Endothelial cell of umbilical vein (primary cell): ENCODE measurements at regions not wholly inside any gene's neighbourhood (a gene's known extent, or its start where the extent isn't known, plus 50 kb on each side); places are given as distances from the start of the nearest gene placed in this dataset.
A peak's percentile ranks its signal among the peaks of the same experiment; 100 is the strongest.

ENCODE experiments used
- BruUV-seq: library from RNA; stranded (reverse); fragments of 400-500 nt; replicated peaks from 2 replicates; lab custom pipeline; 2021; lab: Mats Ljungman, UMichigan
- CTCF ChIA-PET: fragments of 300-600, 350-600 bp; sonication (Branson Sonifier 250); formaldehyde crosslinking; loops from one replicate; lab custom pipeline; 2021; ENCODE audit warnings: antibody characterized with exemption, inconsistent platforms; lab: Charles Lee
- POLR2A ChIA-PET: fragments of 300-600, 350-600 bp; sonication (Branson Sonifier 250); formaldehyde crosslinking; loops from one replicate; lab custom pipeline; 2021; ENCODE audit warnings: antibody characterized with exemption, inconsistent platforms; lab: Charles Lee
- DNase-seq: peaks from one replicate; pipeline ENCODE4 v3.0.0-alpha.2; 2011; ENCODE audit warnings: low read depth, low spot score
- FAIRE-seq: peaks from 2 replicates; lab custom pipeline; 2011; peaks lifted over from hg19 to GRCh38; lab: Jason Lieb, UNC
- H2AFZ ChIP-seq: 2 replicates; pipeline ENCODE4 v1.6.0; 2012; ENCODE audit warnings: low read depth, low read length, control low read depth, inconsistent platforms
- H3K27ac ChIP-seq: 2 replicates; pipeline ENCODE4 v1.5.1; 2011; ENCODE audit warnings: low read depth, mild to moderate bottlenecking, control low read depth, low read length, moderate library complexity; ENCODE audit not compliant: insufficient read depth
- H3K27me3 ChIP-seq, 2 experiments: 2 replicates each; pipeline versions ENCODE4 v1.6.0 to v1.6.1; 2011; ENCODE audit warnings: low read length in 2 of 2, mixed read lengths in 1 of 2; ENCODE audit not compliant: control insufficient read depth in 2 of 2, insufficient read depth in 2 of 2
- H3K36me3 ChIP-seq, 2 experiments: 2 replicates in 1 of 2; 3 replicates in 1 of 2; pipeline ENCODE4 v1.5.1; 2011; ENCODE audit warnings: low read length in 2 of 2, mild to moderate bottlenecking in 1 of 2, moderate library complexity in 1 of 2; ENCODE audit not compliant: control insufficient read depth in 2 of 2, insufficient read depth in 2 of 2; ENCODE audit errors: extremely low read depth in 1 of 2
- H3K4me1 ChIP-seq: 3 replicates; pipeline ENCODE4 v1.5.1; 2011; ENCODE audit warnings: mild to moderate bottlenecking, low read length; ENCODE audit not compliant: control insufficient read depth, insufficient read depth; ENCODE audit errors: extremely low read depth
- H3K4me2 ChIP-seq: 2 replicates; pipeline ENCODE4 v1.6.1; 2011; ENCODE audit warnings: low read length, control low read depth, mixed read lengths; ENCODE audit not compliant: insufficient read depth
- H3K4me3 ChIP-seq, 3 experiments: fragments of 200-600 bp in 1 of 3; sonication (generic), shearing (Covaris generic) in 1 of 3; replicated peaks in 1 of 3; 2 replicates each; pipeline ENCODE4 v1.5.1; 2011 to 2016; ENCODE audit warnings: control low read depth in 3 of 3, low read length in 3 of 3, mild to moderate bottlenecking in 2 of 3, inconsistent platforms in 1 of 3, low read depth in 1 of 3, moderate library complexity in 1 of 3; ENCODE audit not compliant: insufficient read depth in 1 of 3
- H3K79me2 ChIP-seq: 2 replicates; pipeline ENCODE4 v1.6.0; 2012; ENCODE audit warnings: low read length, inconsistent platforms; ENCODE audit not compliant: control insufficient read depth, insufficient read depth
- H3K9ac ChIP-seq: replicated peaks from 2 replicates; pipeline ENCODE3; 2011; ENCODE audit warnings: low read length, control low read depth; ENCODE audit not compliant: insufficient read depth; ENCODE audit errors: extremely low read depth
- H3K9me1 ChIP-seq: replicated peaks from 3 replicates; pipeline ENCODE4 v1.6.0; 2011; ENCODE audit warnings: mild to moderate bottlenecking, low read length; ENCODE audit not compliant: control insufficient read depth, insufficient read depth; ENCODE audit errors: extremely low read depth
- H3K9me3 ChIP-seq: replicated peaks from 2 replicates; pipeline ENCODE4 v1.5.1; 2012; ENCODE audit warnings: low read length, inconsistent platforms; ENCODE audit not compliant: control insufficient read depth, insufficient read depth
- H4K20me1 ChIP-seq: replicated peaks from 2 replicates; pipeline ENCODE3; 2011; ENCODE audit warnings: mild to moderate bottlenecking, low read length; ENCODE audit not compliant: control insufficient read depth, insufficient read depth; ENCODE audit errors: extremely low read depth
- EZH2 ChIP-seq: IDR thresholded peaks from 2 replicates; pipeline ENCODE4 v1.6.1; 2012; ENCODE audit warnings: borderline replicate concordance, low read depth, mild to moderate bottlenecking, moderate library complexity, low read length, inconsistent platforms; ENCODE audit not compliant: severe bottlenecking
- GATA2 ChIP-seq: IDR thresholded peaks from 2 replicates; pipeline ENCODE4 v1.7.0; 2011; ENCODE audit warnings: low read depth, mild to moderate bottlenecking, moderate library complexity, mixed read lengths, low read length; ENCODE audit not compliant: insufficient read length, insufficient read depth
- JUN ChIP-seq: IDR thresholded peaks from 2 replicates; pipeline ENCODE4 v1.6.1; 2011; ENCODE audit warnings: borderline replicate concordance, low read depth; ENCODE audit not compliant: insufficient read length, insufficient read depth
- POLR2A ChIP-seq: IDR thresholded peaks from 2 replicates; pipeline ENCODE4 v1.6.1; 2012; ENCODE audit warnings: low read depth, mild to moderate bottlenecking, control low read depth, low read length
- dilution Hi-C: fragments of 300-500 bp; cut with MboI; formaldehyde crosslinking; loops from one replicate; pipeline ENCODE4 v1.15.0; 2019; ENCODE audit warnings: low sequenced_read_pairs; ENCODE audit not compliant: extremely low pct_ligation_motif_present
- intact Hi-C: fragments of 100-400 bp; cut with micrococcal nuclease; formaldehyde crosslinking; loops from one replicate; pipeline ENCODE4 v1.10.0; 2022
- TF ChIP-seq, protein P1 (sequence below), 2 donors: IDR thresholded peaks; 1 replicate in 1 of 2; 2 replicates in 1 of 2; pipeline ENCODE4 v1.5.1; 2011; ENCODE audit warnings: low read length in 2 of 2, mild to moderate bottlenecking in 2 of 2, moderate library complexity in 2 of 2, control low read depth in 1 of 2, inconsistent platforms in 1 of 2, low read depth in 1 of 2; ENCODE audit not compliant: insufficient read depth in 1 of 2; ENCODE audit errors: extremely low read depth in 1 of 2
- TF ChIP-seq, protein P2 (sequence below): IDR thresholded peaks from 2 replicates; pipeline ENCODE4 v1.6.1; 2011; ENCODE audit not compliant: insufficient read depth, insufficient read length

DNA sequence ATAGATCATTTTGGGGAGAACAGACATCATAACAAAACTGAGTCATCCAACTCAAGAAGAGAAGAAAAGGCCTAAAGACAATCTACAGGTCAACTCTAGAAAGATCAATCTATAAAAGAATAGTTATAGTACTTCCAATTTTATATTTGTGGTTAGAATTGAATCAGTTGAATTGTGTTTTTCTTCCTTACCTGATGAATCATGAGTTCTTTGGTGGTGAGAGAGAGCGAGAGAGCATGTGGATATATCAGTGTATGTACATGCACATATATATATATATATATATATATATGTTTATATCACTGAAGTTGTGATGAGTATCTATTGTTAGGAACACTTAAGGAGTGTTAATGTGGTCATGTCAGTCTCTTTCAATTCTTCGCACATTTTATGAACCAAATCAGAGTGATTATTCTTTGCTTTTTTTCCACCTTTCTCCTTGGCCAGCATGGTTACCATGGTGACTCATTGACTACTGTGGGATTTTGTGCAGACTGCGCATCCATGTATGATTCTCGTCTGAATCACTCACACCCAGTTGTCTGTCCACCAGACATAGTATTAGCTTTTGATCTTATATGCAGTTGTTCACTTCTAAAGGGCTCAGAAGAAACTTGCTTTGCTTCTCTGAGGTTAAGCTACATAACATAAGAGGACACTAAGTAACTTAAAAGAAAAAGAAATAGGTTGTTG, 90.4 kb upstream of the RAB40AL start:
- Histone ChIP-seq H3K36me3 (no peaks in the 10 kb centered on the region), H3K79me2 (no peaks in the 10 kb centered on the region), H2AFZ (no peak overlapping the region), H3K9me3 (no peaks in the 10 kb centered on the region), H3K9me1 (no peaks in the 10 kb centered on the region), H3K4me3 (no peak overlapping the region), H3K27me3 (no peaks in the 10 kb centered on the region), H3K9ac (no peak overlapping the region), H3K4me2 (no peak overlapping the region), H3K4me1 (peaks cover 2% of the 10 kb centered on the region), H4K20me1 (no peaks in the 10 kb centered on the region), H3K27ac (no peak overlapping the region)
- ChIA-PET CTCF (no interaction called here), POLR2A (no interaction called here)
- intact Hi-C loops (no loop called here), dilution Hi-C loops (no loop called here)
- no peak for DNase-seq
- FAIRE-seq, result peak; percentile 58
- TF ChIP-seq GATA2, result no peak
- TF ChIP-seq, protein P1, sequence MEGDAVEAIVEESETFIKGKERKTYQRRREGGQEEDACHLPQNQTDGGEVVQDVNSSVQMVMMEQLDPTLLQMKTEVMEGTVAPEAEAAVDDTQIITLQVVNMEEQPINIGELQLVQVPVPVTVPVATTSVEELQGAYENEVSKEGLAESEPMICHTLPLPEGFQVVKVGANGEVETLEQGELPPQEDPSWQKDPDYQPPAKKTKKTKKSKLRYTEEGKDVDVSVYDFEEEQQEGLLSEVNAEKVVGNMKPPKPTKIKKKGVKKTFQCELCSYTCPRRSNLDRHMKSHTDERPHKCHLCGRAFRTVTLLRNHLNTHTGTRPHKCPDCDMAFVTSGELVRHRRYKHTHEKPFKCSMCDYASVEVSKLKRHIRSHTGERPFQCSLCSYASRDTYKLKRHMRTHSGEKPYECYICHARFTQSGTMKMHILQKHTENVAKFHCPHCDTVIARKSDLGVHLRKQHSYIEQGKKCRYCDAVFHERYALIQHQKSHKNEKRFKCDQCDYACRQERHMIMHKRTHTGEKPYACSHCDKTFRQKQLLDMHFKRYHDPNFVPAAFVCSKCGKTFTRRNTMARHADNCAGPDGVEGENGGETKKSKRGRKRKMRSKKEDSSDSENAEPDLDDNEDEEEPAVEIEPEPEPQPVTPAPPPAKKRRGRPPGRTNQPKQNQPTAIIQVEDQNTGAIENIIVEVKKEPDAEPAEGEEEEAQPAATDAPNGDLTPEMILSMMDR (IDR thresholded peaks at IDR 0.05; ENCODE audit: extremely low read depth in 1 of 2, insufficient read depth in 1 of 2, low read depth in 1 of 2, low read length in 2 of 2), result no peak
- TF ChIP-seq JUN, result no peak
- TF ChIP-seq, protein P2, sequence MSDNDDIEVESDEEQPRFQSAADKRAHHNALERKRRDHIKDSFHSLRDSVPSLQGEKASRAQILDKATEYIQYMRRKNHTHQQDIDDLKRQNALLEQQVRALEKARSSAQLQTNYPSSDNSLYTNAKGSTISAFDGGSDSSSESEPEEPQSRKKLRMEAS, result no peak
- no peak for TF ChIP-seq POLR2A
- no TSS peak for BruUV-seq

DNA sequence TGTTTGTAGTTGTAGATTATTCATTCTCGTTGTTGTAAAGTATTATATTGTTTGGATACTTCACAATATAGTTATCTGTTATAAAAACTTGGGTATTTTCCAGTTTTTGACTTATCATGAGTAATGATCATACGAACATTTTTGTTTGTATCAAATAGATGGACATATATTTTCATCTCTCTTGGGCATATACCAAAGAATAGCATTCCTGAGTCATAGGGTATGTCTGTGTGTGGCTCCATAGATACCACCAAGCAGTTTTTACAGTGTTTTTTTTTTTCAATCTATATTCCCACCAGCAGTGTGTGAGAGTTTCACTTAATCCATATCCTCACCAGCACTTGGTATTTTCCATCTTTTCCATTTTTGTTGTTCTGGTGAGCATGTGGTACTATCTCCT, 89.7 kb upstream of the RAB40AL start:
- no peak overlapping the region for H3K4me2 ChIP-seq
- ChIA-PET POLR2A (no interaction called here), CTCF (no interaction called here)
- H3K27me3 ChIP-seq, result no peaks in the 10 kb centered on the region
- no peak overlapping the region for H3K4me3 ChIP-seq
- FAIRE-seq, result no peak
- no peak for DNase-seq
- no peak overlapping the region for H3K9ac ChIP-seq
- no peak overlapping the region for H3K27ac ChIP-seq
- BruUV-seq, result no TSS peak
- TF ChIP-seq EZH2, result no peak
- TF ChIP-seq POLR2A, result no peak
- TF ChIP-seq JUN, result no peak
- TF ChIP-seq, protein P1 (IDR thresholded peaks at IDR 0.05; ENCODE audit: extremely low read depth in 1 of 2, insufficient read depth in 1 of 2, low read depth in 1 of 2, low read length in 2 of 2), result no peak
- no peaks in the 10 kb centered on the region for H3K9me1 ChIP-seq
- intact Hi-C loops (no loop called here), dilution Hi-C loops (no loop called here)
- H4K20me1 ChIP-seq, result no peaks in the 10 kb centered on the region
- H3K36me3 ChIP-seq, result no peaks in the 10 kb centered on the region
- no peaks in the 10 kb centered on the region for H3K4me1 ChIP-seq
- no peak overlapping the region for H2AFZ ChIP-seq
- no peaks in the 10 kb centered on the region for H3K9me3 ChIP-seq
- H3K79me2 ChIP-seq, result no peaks in the 10 kb centered on the region
